NCI-H748 treated with DMSO at 0.1 percent for 48 hours (cell line): ENCODE measurements at regions not wholly inside any gene's neighbourhood (a gene's known extent, or its start where the extent isn't known, plus 50 kb on each side); places are given as distances from the start of the nearest gene placed in this dataset.

Experiments used
- DNase-seq: peaks from one replicate; lab custom pipeline; 2025; lab: John Stamatoyannopoulos, UW

GRCh38 chr9:89911721-89912604, 307.2 kb downstream of the GADD45G start:
- no peak for DNase-seq

GRCh38 chr9:89912605-89912953, 307.8 kb downstream of the GADD45G start:
- no peak for DNase-seq

GRCh38 chr9:89915187-89915586, 310.4 kb downstream of the GADD45G start:
- DNase-seq = no peak

GRCh38 chr9:89916001-89916597, 311.3 kb downstream of the GADD45G start:
- no peak for DNase-seq

GRCh38 chr9:89917861-89918260, 313.0 kb downstream of the GADD45G start:
- no peak for DNase-seq

- DNase-seq = no peak
Measured at GRCh38 chr9:89919171-89919681, 314.4 kb downstream of the GADD45G start.

GRCh38 chr9:89920131-89920530, 315.3 kb downstream of the GADD45G start:
- no peak for DNase-seq

GRCh38 chr9:89920951-89921350, 316.1 kb downstream of the GADD45G start:
- DNase-seq = no peak

- DNase-seq = no peak
Measured at GRCh38 chr9:89922099-89922498, 317.3 kb downstream of the GADD45G start.

GRCh38 chr9:89923174-89923573, 318.4 kb downstream of the GADD45G start:
- no peak for DNase-seq

GRCh38 chr9:89923961-89924504, 319.2 kb downstream of the GADD45G start:
- DNase-seq = no peak

- no peak for DNase-seq
Measured at GRCh38 chr9:89924611-89925010, 319.8 kb downstream of the GADD45G start.

- no peak for DNase-seq
Measured at GRCh38 chr9:89926167-89926566, 321.4 kb downstream of the GADD45G start.

- no peak for DNase-seq
Measured at GRCh38 chr9:89926691-89927220, 321.9 kb downstream of the GADD45G start.

GRCh38 chr9:89928106-89928505, 323.3 kb downstream of the GADD45G start:
- no peak for DNase-seq

- DNase-seq = no peak
Measured at GRCh38 chr9:89928521-89929275, 323.9 kb downstream of the GADD45G start.

GRCh38 chr9:89929315-89929672, 324.5 kb downstream of the GADD45G start:
- no peak for DNase-seq

- DNase-seq = peak; percentile 40
Measured at GRCh38 chr9:89929673-89930480, 325.1 kb downstream of the GADD45G start.

- DNase-seq = no peak
Measured at GRCh38 chr9:89933578-89933977, 328.8 kb downstream of the GADD45G start.

GRCh38 chr9:89935115-89935514, 330.3 kb downstream of the GADD45G start:
- DNase-seq = no peak

GRCh38 chr9:89935801-89936200, 331.0 kb downstream of the GADD45G start:
- no peak for DNase-seq
